Chondrocyte (in vitro differentiated cells): ENCODE measurements at regions not wholly inside any gene's neighbourhood (a gene's known extent, or its start where the extent isn't known, plus 50 kb on each side); places are given as distances from the start of the nearest gene placed in this dataset.

ENCODE experiments used
- DNase-seq: peaks from one replicate; pipeline ENCODE4 v3.0.0; 2021; ENCODE audit warnings: mixed read lengths, low spot score
- H3K27ac Mint-ChIP-seq: one replicate; pipeline ENCODE4 v1.8.0; 2021; ENCODE audit warnings: mild to moderate bottlenecking, moderate library complexity, mixed read lengths; ENCODE audit not compliant: unreplicated experiment
- H3K27me3 Mint-ChIP-seq: 2 replicates; pipeline ENCODE4 v1.8.0; 2021; ENCODE audit warnings: low read depth, mixed read lengths
- H3K36me3 Mint-ChIP-seq: 2 replicates; pipeline ENCODE4 v1.8.0; 2021; ENCODE audit warnings: low read depth, mixed read lengths
- H3K4me1 Mint-ChIP-seq: 2 replicates; pipeline ENCODE4 v1.8.0; 2021; ENCODE audit warnings: low read depth, mild to moderate bottlenecking, mixed read lengths
- H3K4me3 Mint-ChIP-seq: one replicate; pipeline ENCODE4 v1.8.0; 2021; ENCODE audit warnings: mild to moderate bottlenecking, moderate library complexity, mixed read lengths; ENCODE audit not compliant: unreplicated experiment
- H3K9me3 Mint-ChIP-seq: 2 replicates; pipeline ENCODE4 v1.8.0; 2021; ENCODE audit warnings: low read depth, mixed read lengths
- TF ChIP-seq, protein P1 (sequence below): fragments of 200-600 bp; sonication (generic); IDR thresholded peaks from 2 replicates; pipeline ENCODE4 v1.5.0; 2021; ENCODE audit warnings: antibody characterized with exemption, mild to moderate bottlenecking, moderate library complexity

DNA sequence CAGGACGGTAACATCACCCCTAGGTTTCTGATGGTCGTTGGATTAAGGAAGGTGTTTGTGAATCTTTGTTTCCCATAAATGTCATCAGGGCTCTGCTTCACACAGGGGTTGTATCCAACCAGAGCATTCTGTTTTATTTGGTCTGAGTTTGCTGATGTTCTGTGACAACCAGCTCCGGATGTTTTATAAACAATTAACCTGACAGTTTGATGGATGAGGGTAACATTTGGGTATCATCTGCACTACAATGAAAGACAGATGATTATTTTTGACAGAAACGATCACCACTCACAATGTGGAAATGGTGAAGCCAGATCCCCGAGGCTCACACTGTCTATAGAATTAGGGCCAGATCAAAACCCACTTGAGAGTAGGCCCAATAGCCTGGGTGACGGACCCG, 107.1 kb downstream of the CDC42EP3 start:
- TF ChIP-seq, protein P1, sequence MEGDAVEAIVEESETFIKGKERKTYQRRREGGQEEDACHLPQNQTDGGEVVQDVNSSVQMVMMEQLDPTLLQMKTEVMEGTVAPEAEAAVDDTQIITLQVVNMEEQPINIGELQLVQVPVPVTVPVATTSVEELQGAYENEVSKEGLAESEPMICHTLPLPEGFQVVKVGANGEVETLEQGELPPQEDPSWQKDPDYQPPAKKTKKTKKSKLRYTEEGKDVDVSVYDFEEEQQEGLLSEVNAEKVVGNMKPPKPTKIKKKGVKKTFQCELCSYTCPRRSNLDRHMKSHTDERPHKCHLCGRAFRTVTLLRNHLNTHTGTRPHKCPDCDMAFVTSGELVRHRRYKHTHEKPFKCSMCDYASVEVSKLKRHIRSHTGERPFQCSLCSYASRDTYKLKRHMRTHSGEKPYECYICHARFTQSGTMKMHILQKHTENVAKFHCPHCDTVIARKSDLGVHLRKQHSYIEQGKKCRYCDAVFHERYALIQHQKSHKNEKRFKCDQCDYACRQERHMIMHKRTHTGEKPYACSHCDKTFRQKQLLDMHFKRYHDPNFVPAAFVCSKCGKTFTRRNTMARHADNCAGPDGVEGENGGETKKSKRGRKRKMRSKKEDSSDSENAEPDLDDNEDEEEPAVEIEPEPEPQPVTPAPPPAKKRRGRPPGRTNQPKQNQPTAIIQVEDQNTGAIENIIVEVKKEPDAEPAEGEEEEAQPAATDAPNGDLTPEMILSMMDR = no peak
- no peak overlapping the region for H3K27ac Mint-ChIP-seq
- peaks cover 51% of the 10 kb centered on the region for H3K4me1 Mint-ChIP-seq
- H3K27me3 Mint-ChIP-seq = no peaks in the 10 kb centered on the region
- no peak for DNase-seq
- H3K4me3 Mint-ChIP-seq = no peak overlapping the region
- H3K36me3 Mint-ChIP-seq = no peaks in the 10 kb centered on the region
- H3K9me3 Mint-ChIP-seq = no peaks in the 10 kb centered on the region

DNA sequence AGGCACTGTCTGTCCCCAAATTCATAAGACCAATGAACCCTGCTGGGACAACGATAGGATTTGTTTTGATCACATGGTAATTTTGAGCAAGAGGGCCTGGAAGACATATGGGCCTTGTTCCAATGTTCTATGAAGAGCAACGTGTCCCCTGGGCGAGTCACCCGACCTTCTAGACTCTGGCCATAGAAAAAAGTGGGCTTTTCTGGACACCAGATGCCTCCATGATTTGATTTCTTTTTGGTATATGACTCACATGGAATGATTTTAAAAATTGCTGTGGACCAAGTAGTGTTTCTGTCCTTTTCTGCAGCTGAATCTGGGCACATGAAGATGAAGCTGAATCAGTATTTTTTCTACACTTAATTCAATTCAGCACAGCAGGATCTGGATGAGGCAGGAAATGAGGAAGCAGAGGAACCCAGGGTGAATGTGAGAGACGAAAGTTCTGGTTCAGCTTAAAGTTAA, 104.9 kb downstream of the CDC42EP3 start:
- H3K4me1 Mint-ChIP-seq = peaks cover 68% of the 10 kb centered on the region
- H3K4me3 Mint-ChIP-seq = no peak overlapping the region
- no peaks in the 10 kb centered on the region for H3K36me3 Mint-ChIP-seq
- peak overlapping the region; percentile 84 for H3K27ac Mint-ChIP-seq
- DNase-seq = no peak
- TF ChIP-seq, protein P1 = no peak
- H3K9me3 Mint-ChIP-seq = no peaks in the 10 kb centered on the region
- no peaks in the 10 kb centered on the region for H3K27me3 Mint-ChIP-seq

DNA sequence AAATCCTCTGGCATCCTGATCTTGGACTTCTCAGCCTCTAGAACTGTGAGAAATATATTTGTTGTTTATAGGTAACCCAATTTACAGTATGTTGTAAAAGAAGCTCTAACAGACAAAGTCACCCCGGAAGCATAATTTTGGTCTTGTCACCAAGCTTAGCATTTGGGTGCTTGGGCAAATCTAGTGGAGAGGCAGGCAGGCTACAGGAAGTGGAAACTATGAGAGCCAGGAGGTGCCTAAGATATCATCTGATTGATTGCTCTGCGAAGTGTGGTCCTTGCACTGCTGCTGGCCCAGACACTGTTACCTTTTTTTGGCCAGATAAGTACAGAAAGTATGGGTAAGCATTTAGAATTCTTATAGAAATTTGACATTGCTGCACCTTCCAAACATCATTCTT, 102.9 kb downstream of the CDC42EP3 start:
- DNase-seq = no peak
- peaks cover 71% of the 10 kb centered on the region for H3K4me1 Mint-ChIP-seq
- no peak overlapping the region for H3K27ac Mint-ChIP-seq
- TF ChIP-seq, protein P1 = no peak
- H3K36me3 Mint-ChIP-seq = no peaks in the 10 kb centered on the region
- H3K4me3 Mint-ChIP-seq = no peak overlapping the region
- H3K27me3 Mint-ChIP-seq = no peaks in the 10 kb centered on the region
- no peaks in the 10 kb centered on the region for H3K9me3 Mint-ChIP-seq

- Mint-ChIP-seq H3K36me3 (no peaks in the 10 kb centered on the region), H3K27me3 (no peaks in the 10 kb centered on the region), H3K4me1 (peaks cover 74% of the 10 kb centered on the region), H3K4me3 (no peak overlapping the region), H3K9me3 (peaks cover 2% of the 10 kb centered on the region), H3K27ac (peak overlapping the region; percentile 3)
- no peak for DNase-seq
- TF ChIP-seq, protein P1 = no peak
Observed at GRCh38 chr2:37569131-37569823, 102.2 kb downstream of the CDC42EP3 start.

DNA sequence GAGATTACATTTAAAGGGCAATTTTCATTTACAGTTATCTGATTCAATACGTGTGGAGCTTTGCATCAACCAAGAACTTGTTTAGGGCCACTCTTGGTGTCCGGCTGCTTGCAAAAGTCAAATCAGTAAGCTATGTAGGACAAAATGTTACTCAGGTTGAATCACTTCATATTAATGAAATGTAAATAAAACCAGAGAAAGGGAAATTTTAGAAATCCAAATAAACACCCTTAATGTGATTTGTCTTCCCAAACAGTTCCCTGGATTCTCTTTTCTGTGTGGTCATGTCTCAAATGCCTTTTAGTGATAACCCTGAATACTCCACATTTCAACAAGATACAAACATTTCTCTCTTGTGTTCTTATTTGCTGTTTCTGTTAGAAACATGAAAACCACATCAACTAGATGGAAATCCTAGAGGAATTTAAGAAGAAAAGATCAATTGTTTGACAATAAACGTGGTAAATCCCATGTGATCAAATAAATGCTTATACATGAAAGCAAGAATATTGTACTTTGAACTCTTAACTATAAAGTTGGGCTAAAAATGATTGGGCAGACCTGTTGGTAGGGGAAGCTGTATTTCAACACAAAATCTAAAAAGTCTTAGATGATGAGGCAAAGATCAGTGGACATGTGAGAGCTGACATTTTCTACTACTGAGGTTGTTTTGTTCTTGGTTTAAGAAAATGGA, 101.3 kb downstream of the CDC42EP3 start:
- H3K27ac Mint-ChIP-seq = peak overlapping the region; percentile 92
- H3K4me1 Mint-ChIP-seq = peaks cover 80% of the 10 kb centered on the region
- no peak overlapping the region for H3K4me3 Mint-ChIP-seq
- H3K9me3 Mint-ChIP-seq = peaks cover 2% of the 10 kb centered on the region
- H3K27me3 Mint-ChIP-seq = no peaks in the 10 kb centered on the region
- no peak for DNase-seq
- no peaks in the 10 kb centered on the region for H3K36me3 Mint-ChIP-seq
- TF ChIP-seq, protein P1 = no peak
